Endothelial cell of umbilical vein (primary cell): ENCODE measurements at regions not wholly inside any gene's neighbourhood (a gene's known extent, or its start where the extent isn't known, plus 50 kb on each side); places are given as distances from the start of the nearest gene placed in this dataset.

ENCODE experiments used
- BruUV-seq: library from RNA; stranded (reverse); fragments of 400-500 nt; replicated peaks from 2 replicates; lab custom pipeline; 2021; lab: Mats Ljungman, UMichigan
- CTCF ChIA-PET: fragments of 300-600, 350-600 bp; sonication (Branson Sonifier 250); formaldehyde crosslinking; loops from one replicate; lab custom pipeline; 2021; ENCODE audit warnings: antibody characterized with exemption, inconsistent platforms; lab: Charles Lee
- POLR2A ChIA-PET: fragments of 300-600, 350-600 bp; sonication (Branson Sonifier 250); formaldehyde crosslinking; loops from one replicate; lab custom pipeline; 2021; ENCODE audit warnings: antibody characterized with exemption, inconsistent platforms; lab: Charles Lee
- DNase-seq: peaks from one replicate; pipeline ENCODE4 v3.0.0-alpha.2; 2011; ENCODE audit warnings: low read depth, low spot score
- FAIRE-seq: peaks from 2 replicates; lab custom pipeline; 2011; peaks lifted over from hg19 to GRCh38; lab: Jason Lieb, UNC
- H2AFZ ChIP-seq: 2 replicates; pipeline ENCODE4 v1.6.0; 2012; ENCODE audit warnings: low read depth, low read length, control low read depth, inconsistent platforms
- H3K27ac ChIP-seq: 2 replicates; pipeline ENCODE4 v1.5.1; 2011; ENCODE audit warnings: low read depth, mild to moderate bottlenecking, control low read depth, low read length, moderate library complexity; ENCODE audit not compliant: insufficient read depth
- H3K27me3 ChIP-seq, 2 experiments: 2 replicates each; pipeline versions ENCODE4 v1.6.0 to v1.6.1; 2011; ENCODE audit warnings: low read length in 2 of 2, mixed read lengths in 1 of 2; ENCODE audit not compliant: control insufficient read depth in 2 of 2, insufficient read depth in 2 of 2
- H3K36me3 ChIP-seq, 2 experiments: 2 replicates in 1 of 2; 3 replicates in 1 of 2; pipeline ENCODE4 v1.5.1; 2011; ENCODE audit warnings: low read length in 2 of 2, mild to moderate bottlenecking in 1 of 2, moderate library complexity in 1 of 2; ENCODE audit not compliant: control insufficient read depth in 2 of 2, insufficient read depth in 2 of 2; ENCODE audit errors: extremely low read depth in 1 of 2
- H3K4me1 ChIP-seq: 3 replicates; pipeline ENCODE4 v1.5.1; 2011; ENCODE audit warnings: mild to moderate bottlenecking, low read length; ENCODE audit not compliant: control insufficient read depth, insufficient read depth; ENCODE audit errors: extremely low read depth
- H3K4me2 ChIP-seq: 2 replicates; pipeline ENCODE4 v1.6.1; 2011; ENCODE audit warnings: low read length, control low read depth, mixed read lengths; ENCODE audit not compliant: insufficient read depth
- H3K4me3 ChIP-seq, 3 experiments: fragments of 200-600 bp in 1 of 3; sonication (generic), shearing (Covaris generic) in 1 of 3; replicated peaks in 1 of 3; 2 replicates each; pipeline ENCODE4 v1.5.1; 2011 to 2016; ENCODE audit warnings: control low read depth in 3 of 3, low read length in 3 of 3, mild to moderate bottlenecking in 2 of 3, inconsistent platforms in 1 of 3, low read depth in 1 of 3, moderate library complexity in 1 of 3; ENCODE audit not compliant: insufficient read depth in 1 of 3
- H3K79me2 ChIP-seq: 2 replicates; pipeline ENCODE4 v1.6.0; 2012; ENCODE audit warnings: low read length, inconsistent platforms; ENCODE audit not compliant: control insufficient read depth, insufficient read depth
- H3K9ac ChIP-seq: replicated peaks from 2 replicates; pipeline ENCODE3; 2011; ENCODE audit warnings: low read length, control low read depth; ENCODE audit not compliant: insufficient read depth; ENCODE audit errors: extremely low read depth
- H3K9me1 ChIP-seq: replicated peaks from 3 replicates; pipeline ENCODE4 v1.6.0; 2011; ENCODE audit warnings: mild to moderate bottlenecking, low read length; ENCODE audit not compliant: control insufficient read depth, insufficient read depth; ENCODE audit errors: extremely low read depth
- H3K9me3 ChIP-seq: replicated peaks from 2 replicates; pipeline ENCODE4 v1.5.1; 2012; ENCODE audit warnings: low read length, inconsistent platforms; ENCODE audit not compliant: control insufficient read depth, insufficient read depth
- H4K20me1 ChIP-seq: replicated peaks from 2 replicates; pipeline ENCODE3; 2011; ENCODE audit warnings: mild to moderate bottlenecking, low read length; ENCODE audit not compliant: control insufficient read depth, insufficient read depth; ENCODE audit errors: extremely low read depth
- CTCF ChIP-seq, 2 donors: IDR thresholded peaks; 1 replicate in 1 of 2; 2 replicates in 1 of 2; pipeline ENCODE4 v1.5.1; 2011; ENCODE audit warnings: low read length in 2 of 2, mild to moderate bottlenecking in 2 of 2, moderate library complexity in 2 of 2, control low read depth in 1 of 2, inconsistent platforms in 1 of 2, low read depth in 1 of 2; ENCODE audit not compliant: insufficient read depth in 1 of 2; ENCODE audit errors: extremely low read depth in 1 of 2
- EZH2 ChIP-seq: IDR thresholded peaks from 2 replicates; pipeline ENCODE4 v1.6.1; 2012; ENCODE audit warnings: borderline replicate concordance, low read depth, mild to moderate bottlenecking, moderate library complexity, low read length, inconsistent platforms; ENCODE audit not compliant: severe bottlenecking
- FOS ChIP-seq: IDR thresholded peaks from 2 replicates; pipeline ENCODE4 v1.6.1; 2011; ENCODE audit warnings: mild to moderate bottlenecking, low read length, moderate library complexity, borderline replicate concordance; ENCODE audit not compliant: insufficient read depth
- GATA2 ChIP-seq: IDR thresholded peaks from 2 replicates; pipeline ENCODE4 v1.7.0; 2011; ENCODE audit warnings: low read depth, mild to moderate bottlenecking, moderate library complexity, mixed read lengths, low read length; ENCODE audit not compliant: insufficient read length, insufficient read depth
- JUN ChIP-seq: IDR thresholded peaks from 2 replicates; pipeline ENCODE4 v1.6.1; 2011; ENCODE audit warnings: borderline replicate concordance, low read depth; ENCODE audit not compliant: insufficient read length, insufficient read depth
- MYC ChIP-seq: IDR thresholded peaks from one replicate; pipeline ENCODE4 v1.6.1; 2011; ENCODE audit warnings: mild to moderate bottlenecking, low read depth, low read length
- POLR2A ChIP-seq: IDR thresholded peaks from 2 replicates; pipeline ENCODE4 v1.6.1; 2012; ENCODE audit warnings: low read depth, mild to moderate bottlenecking, control low read depth, low read length
- POLR2AphosphoS5 ChIP-seq: IDR thresholded peaks from 2 replicates; pipeline ENCODE4 v1.6.1; 2012; ENCODE audit warnings: low read depth, mild to moderate bottlenecking, control low read depth, low read length, moderate library complexity; ENCODE audit not compliant: insufficient read depth
- dilution Hi-C: fragments of 300-500 bp; cut with MboI; formaldehyde crosslinking; loops from one replicate; pipeline ENCODE4 v1.15.0; 2019; ENCODE audit warnings: low sequenced_read_pairs; ENCODE audit not compliant: extremely low pct_ligation_motif_present
- intact Hi-C: fragments of 100-400 bp; cut with micrococcal nuclease; formaldehyde crosslinking; loops from one replicate; pipeline ENCODE4 v1.10.0; 2022
- TF ChIP-seq, protein P1 (sequence below): IDR thresholded peaks from 2 replicates; pipeline ENCODE4 v1.6.1; 2011; ENCODE audit not compliant: insufficient read depth, insufficient read length

- no peaks in the 10 kb centered on the region for H4K20me1 ChIP-seq
- FAIRE-seq (no peak), DNase-seq (no peak)
- TF ChIP-seq MYC = no peak
- no peak for TF ChIP-seq CTCF (IDR thresholded peaks at IDR 0.05; ENCODE audit: extremely low read depth in 1 of 2, insufficient read depth in 1 of 2, low read depth in 1 of 2, low read length in 2 of 2)
- no peak for TF ChIP-seq FOS
- no peak for TF ChIP-seq POLR2AphosphoS5
- TF ChIP-seq GATA2 = no peak
- TF ChIP-seq EZH2 = no peak
- no peak for TF ChIP-seq JUN
- TF ChIP-seq POLR2A = no peak
- TF ChIP-seq, protein P1, sequence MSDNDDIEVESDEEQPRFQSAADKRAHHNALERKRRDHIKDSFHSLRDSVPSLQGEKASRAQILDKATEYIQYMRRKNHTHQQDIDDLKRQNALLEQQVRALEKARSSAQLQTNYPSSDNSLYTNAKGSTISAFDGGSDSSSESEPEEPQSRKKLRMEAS = no peak
- H3K36me3 ChIP-seq = no peaks in the 10 kb centered on the region
- no TSS peak for BruUV-seq
- H3K4me2 ChIP-seq = no peak overlapping the region
- H3K9me3 ChIP-seq = peaks cover 2% of the 10 kb centered on the region
- no peaks in the 10 kb centered on the region for H3K79me2 ChIP-seq
- no peak overlapping the region for H3K4me3 ChIP-seq
- intact Hi-C loops (no loop called here), dilution Hi-C loops (no loop called here)
- no peak overlapping the region for H3K9ac ChIP-seq
- ChIA-PET POLR2A (no interaction called here), CTCF (no interaction called here)
- no peaks in the 10 kb centered on the region for H3K27me3 ChIP-seq
- H3K4me1 ChIP-seq = no peaks in the 10 kb centered on the region
- H2AFZ ChIP-seq = no peak overlapping the region
- H3K9me1 ChIP-seq = no peaks in the 10 kb centered on the region
- H3K27ac ChIP-seq = no peak overlapping the region
Observed at GRCh38 chr2:6107290-6107689, 415.1 kb downstream of the SOX11 start.
